Activated CD8-positive, alpha-beta T cell treated with anti-CD3 and anti-CD28 coated beads, Interleukin-2, amount 10 ng/mL, durations not matched to agents 7 days and 5 days (primary cell): ENCODE measurements at regions not wholly inside any gene's neighbourhood (a gene's known extent, or its start where the extent isn't known, plus 50 kb on each side); places are given as distances from the start of the nearest gene placed in this dataset.

Experiments
- ATAC-seq: fragments of 150-1000 bp; cut with Tn5 transposase; one replicate; pipeline ENCODE4 v1.10.0; 2021; ENCODE audit warnings: moderate library complexity
- CTCF ChIA-PET: fragments of 350-600 bp; sonication (Branson Sonifier 250); formaldehyde crosslinking; loops from one replicate; lab custom pipeline; 2021; ENCODE audit warnings: antibody characterized with exemption; lab: Charles Lee
- POLR2A ChIA-PET: fragments of 350-600 bp; sonication (Branson Sonifier 250); formaldehyde crosslinking; loops from one replicate; lab custom pipeline; 2021; ENCODE audit warnings: antibody characterized with exemption; lab: Charles Lee
- DNase-seq: peaks from one replicate; pipeline ENCODE4 v3.0.0-alpha.2; 2020
- H3K27ac Mint-ChIP-seq: one replicate; pipeline ENCODE4 v1.8.0; 2021; ENCODE audit warnings: mild to moderate bottlenecking, mixed read lengths
- H3K27me3 Mint-ChIP-seq: one replicate; pipeline ENCODE4 v1.8.0; 2021; ENCODE audit warnings: low read depth, mixed read lengths
- H3K36me3 Mint-ChIP-seq: one replicate; pipeline ENCODE4 v1.8.0; 2021; ENCODE audit warnings: low read depth, mixed read lengths
- H3K4me1 Mint-ChIP-seq: one replicate; pipeline ENCODE4 v1.8.0; 2021; ENCODE audit warnings: low read depth, mixed read lengths
- H3K4me3 Mint-ChIP-seq: one replicate; pipeline ENCODE4 v1.8.0; 2021; ENCODE audit warnings: mild to moderate bottlenecking, mixed read lengths
- H3K9me3 Mint-ChIP-seq: one replicate; pipeline ENCODE4 v1.8.0; 2022; ENCODE audit warnings: mixed read lengths; ENCODE audit not compliant: insufficient read depth

DNA sequence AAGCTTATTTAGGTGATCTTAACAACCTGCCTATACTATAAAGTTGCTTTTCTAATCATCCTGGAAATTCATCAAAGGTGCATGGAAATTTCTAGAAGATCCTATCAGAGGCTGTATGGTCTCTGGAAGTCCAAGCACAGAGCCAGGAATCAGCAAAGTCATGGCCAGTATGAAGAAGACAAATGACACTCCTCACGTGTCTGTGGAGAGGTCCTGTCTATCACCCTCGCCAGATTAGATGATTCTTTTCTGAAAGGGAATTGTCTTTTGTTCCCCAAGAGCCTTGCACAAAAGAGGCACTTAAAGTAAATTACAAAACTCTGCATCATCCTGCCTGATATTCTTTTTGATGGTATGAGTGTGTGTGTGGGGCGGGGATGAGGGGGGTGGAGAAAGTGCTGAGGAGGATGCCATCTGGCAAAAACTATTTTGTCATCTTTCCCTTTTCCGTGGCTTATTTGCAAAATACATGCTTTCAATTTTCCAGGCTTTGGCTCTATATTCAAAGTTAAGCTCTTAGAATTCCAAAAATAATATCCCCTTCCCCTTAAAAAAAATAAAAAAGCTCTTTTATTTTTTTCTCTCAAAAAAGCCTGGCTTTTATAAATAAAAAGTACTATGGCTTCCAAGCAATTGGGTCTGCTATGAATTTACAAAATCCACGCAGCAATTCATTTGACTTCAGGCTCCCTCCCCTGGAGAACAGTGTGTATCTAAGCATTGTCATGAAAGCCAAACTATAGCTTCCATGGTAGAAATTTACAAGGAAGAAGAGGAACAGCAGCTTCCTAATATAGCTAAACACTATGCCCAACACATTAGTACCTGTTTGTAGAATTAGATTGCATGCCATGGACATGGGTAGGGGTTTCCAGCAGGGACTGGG lies 185.2 kb upstream of the ARG1 start:
- POLR2A ChIA-PET: no interaction called here
- Mint-ChIP-seq H3K4me1 (no peaks in the 10 kb centered on the region), H3K36me3 (peaks cover 11% of the 10 kb centered on the region), H3K4me3 (no peak overlapping the region), H3K27me3 (no peaks in the 10 kb centered on the region), H3K27ac (no peak overlapping the region), H3K9me3 (no peaks in the 10 kb centered on the region)
- CTCF ChIA-PET: interaction anchor here (0.9 to 1.0 kb wide), 2 partner anchors 9 to 10 kb away, joined by 3 to 5 read pairs; no protein-coding TSS in a partner anchor
- ATAC-seq (no peak), DNase-seq (no peak)

DNA sequence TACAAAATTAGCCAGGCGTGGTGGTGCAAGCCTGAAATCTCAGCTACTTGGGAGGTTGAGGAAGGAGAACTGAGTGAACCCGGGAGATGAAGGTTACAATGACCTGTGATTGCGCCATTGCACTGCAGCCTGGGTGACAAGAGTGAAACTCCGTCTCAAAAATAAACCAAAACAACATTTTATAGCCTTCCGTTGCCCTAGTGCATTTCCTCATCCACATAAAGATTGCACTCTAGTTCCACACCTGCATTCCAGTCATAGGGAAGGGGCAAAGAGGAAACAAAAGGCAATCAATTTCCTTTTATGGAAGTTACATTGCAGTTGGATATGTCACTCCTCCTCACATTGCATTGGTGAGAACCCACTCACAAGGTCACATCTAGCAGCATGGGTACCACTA lies 182.7 kb upstream of the ARG1 start:
- H3K27ac Mint-ChIP-seq: no peak overlapping the region
- DNase-seq: no peak
- ChIA-PET CTCF (no interaction called here), POLR2A (no interaction called here)
- H3K9me3 Mint-ChIP-seq: peaks cover 7% of the 10 kb centered on the region
- H3K4me1 Mint-ChIP-seq: peaks cover 5% of the 10 kb centered on the region
- no peaks in the 10 kb centered on the region for H3K27me3 Mint-ChIP-seq
- no peak overlapping the region for H3K4me3 Mint-ChIP-seq
- H3K36me3 Mint-ChIP-seq: peaks cover 21% of the 10 kb centered on the region
- no peak for ATAC-seq

DNA sequence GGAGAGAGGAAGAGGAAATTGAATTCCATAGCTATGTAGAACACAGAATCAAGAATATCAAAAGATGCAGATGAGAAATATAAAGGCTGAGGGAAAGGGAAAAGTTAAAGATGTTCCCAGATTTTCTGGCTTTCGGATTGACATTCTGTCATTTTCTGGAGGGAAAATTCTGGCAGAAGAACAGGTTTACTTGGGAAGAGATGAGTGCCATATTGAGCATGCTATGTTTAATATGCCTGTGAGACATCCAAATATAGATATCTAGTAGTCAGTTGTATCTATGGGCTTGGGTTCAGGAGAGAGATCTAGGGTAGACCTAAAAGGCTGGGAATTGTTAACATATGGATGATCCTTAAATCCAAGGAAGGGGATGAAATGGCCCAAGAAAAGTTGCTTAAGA lies 181.9 kb upstream of the ARG1 start:
- Mint-ChIP-seq H3K4me3 (no peak overlapping the region), H3K27ac (no peak overlapping the region), H3K4me1 (peaks cover 5% of the 10 kb centered on the region), H3K27me3 (no peaks in the 10 kb centered on the region), H3K36me3 (peaks cover 20% of the 10 kb centered on the region), H3K9me3 (peaks cover 7% of the 10 kb centered on the region)
- ChIA-PET POLR2A (no interaction called here), CTCF (no interaction called here)
- ATAC-seq: no peak
- no peak for DNase-seq

DNA sequence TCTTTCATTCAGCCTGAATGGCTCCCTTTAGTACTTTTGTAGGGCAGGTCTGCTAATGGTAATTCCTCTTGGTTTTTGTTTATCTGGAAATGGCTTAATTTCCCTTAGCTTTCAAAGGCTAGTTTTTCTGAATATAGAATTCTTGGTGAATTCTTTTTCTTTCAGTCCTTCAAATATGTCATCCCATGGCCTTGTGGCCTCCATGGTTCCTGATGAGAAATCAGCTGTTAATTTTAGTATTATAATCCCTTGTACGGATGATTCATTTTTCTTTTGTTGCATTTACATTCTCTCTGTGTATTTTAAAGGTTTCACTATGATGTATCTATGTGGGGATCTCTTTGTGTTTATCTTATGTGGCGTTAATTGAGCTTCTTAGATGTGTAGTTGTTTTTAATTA lies 179.6 kb upstream of the ARG1 start:
- Mint-ChIP-seq H3K36me3 (peaks cover 19% of the 10 kb centered on the region), H3K27ac (no peak overlapping the region), H3K4me3 (no peak overlapping the region), H3K9me3 (peaks cover 7% of the 10 kb centered on the region), H3K4me1 (peaks cover 5% of the 10 kb centered on the region), H3K27me3 (no peaks in the 10 kb centered on the region)
- POLR2A ChIA-PET: no interaction called here
- CTCF ChIA-PET: no interaction called here
- ATAC-seq (no peak), DNase-seq (no peak)

DNA sequence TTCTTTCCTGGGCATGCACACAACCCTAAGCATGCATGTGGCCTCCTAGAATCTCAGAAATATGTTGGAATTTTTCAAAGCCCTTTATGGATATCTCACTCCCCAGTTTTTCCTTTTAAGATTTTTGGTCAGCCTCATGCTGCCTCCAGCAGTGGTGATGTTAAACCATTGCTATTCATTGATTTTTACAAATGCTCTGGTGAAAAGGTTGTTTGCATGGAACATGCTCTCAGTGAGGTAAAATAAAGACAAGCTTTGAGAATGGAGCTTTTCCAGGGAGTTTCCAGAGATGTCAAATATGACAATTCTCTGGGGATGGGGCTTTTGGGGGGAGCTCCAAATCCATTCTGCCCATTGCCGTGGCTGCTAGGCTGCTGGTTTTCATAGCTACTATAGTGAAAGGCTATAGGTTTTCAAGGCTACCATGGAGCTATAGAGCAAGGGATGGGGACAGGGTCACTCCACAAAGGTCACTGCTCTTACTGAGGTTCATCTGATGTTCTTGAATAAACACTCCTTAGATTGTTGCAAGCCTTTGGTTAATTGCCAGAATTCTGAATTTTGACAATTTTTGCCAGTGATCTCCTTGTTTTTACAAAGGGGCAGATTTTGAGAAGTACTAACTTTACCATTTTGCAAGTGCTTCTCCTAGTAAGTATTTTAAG lies 178.1 kb upstream of the ARG1 start:
- Mint-ChIP-seq H3K4me1 (peaks cover 5% of the 10 kb centered on the region), H3K9me3 (peaks cover 7% of the 10 kb centered on the region), H3K27me3 (no peaks in the 10 kb centered on the region), H3K4me3 (no peak overlapping the region), H3K27ac (no peak overlapping the region), H3K36me3 (peaks cover 21% of the 10 kb centered on the region)
- ATAC-seq (no peak), DNase-seq (no peak)
- ChIA-PET CTCF (no interaction called here), POLR2A (no interaction called here)

DNA sequence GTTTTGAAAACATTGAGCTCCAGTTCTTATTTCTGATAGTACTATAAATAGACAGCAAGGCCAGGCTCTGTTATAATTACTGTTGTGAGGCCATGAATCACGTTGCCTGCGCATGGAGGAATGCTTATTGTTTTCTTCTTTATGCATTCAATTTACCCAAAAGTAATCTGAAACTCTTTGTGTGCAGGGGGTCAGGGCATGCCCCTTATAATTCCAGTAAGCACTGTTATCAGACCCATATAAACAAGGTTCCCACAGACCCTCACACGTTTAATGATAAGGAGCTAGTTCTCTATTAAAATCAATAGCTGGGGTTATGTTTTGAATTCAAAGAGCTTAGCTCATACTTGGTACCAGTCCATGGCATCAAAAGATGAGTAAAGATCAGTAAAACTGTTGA lies 174.8 kb upstream of the ARG1 start:
- no peak for ATAC-seq
- CTCF ChIA-PET: interaction anchor here (1.3 kb wide), 1 partner anchor 10 kb away, joined by 5 read pairs; no protein-coding TSS in a partner anchor
- peaks cover 7% of the 10 kb centered on the region for H3K9me3 Mint-ChIP-seq
- POLR2A ChIA-PET: no interaction called here
- H3K27ac Mint-ChIP-seq: no peak overlapping the region
- H3K27me3 Mint-ChIP-seq: no peaks in the 10 kb centered on the region
- H3K36me3 Mint-ChIP-seq: peaks cover 28% of the 10 kb centered on the region
- H3K4me3 Mint-ChIP-seq: no peak overlapping the region
- no peak for DNase-seq
- peaks cover 7% of the 10 kb centered on the region for H3K4me1 Mint-ChIP-seq

DNA sequence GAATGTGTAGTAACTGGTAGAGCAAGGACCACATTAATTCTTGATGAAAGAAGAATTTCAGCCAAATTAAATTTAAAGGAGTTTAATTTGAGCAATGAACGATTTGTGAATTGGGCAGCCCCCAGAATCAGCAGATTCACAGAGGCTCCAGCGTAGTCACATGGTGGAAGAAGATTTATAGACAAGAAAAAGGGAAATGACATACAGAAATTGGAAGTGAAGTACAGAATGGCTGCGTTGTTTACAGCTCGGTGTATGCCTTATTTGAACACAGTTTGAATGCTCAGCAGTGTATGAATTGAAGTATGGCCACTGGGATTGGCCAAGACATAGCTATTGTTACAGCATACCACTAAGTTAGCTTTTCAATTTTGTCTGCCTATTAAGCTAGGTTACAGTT lies 173.6 kb upstream of the ARG1 start:
- CTCF ChIA-PET: no interaction called here
- no peak for DNase-seq
- H3K9me3 Mint-ChIP-seq: peaks cover 1% of the 10 kb centered on the region
- H3K27ac Mint-ChIP-seq: no peak overlapping the region
- POLR2A ChIA-PET: no interaction called here
- H3K4me1 Mint-ChIP-seq: peaks cover 2% of the 10 kb centered on the region
- ATAC-seq: no peak
- no peaks in the 10 kb centered on the region for H3K27me3 Mint-ChIP-seq
- H3K4me3 Mint-ChIP-seq: no peak overlapping the region
- H3K36me3 Mint-ChIP-seq: peaks cover 21% of the 10 kb centered on the region

DNA sequence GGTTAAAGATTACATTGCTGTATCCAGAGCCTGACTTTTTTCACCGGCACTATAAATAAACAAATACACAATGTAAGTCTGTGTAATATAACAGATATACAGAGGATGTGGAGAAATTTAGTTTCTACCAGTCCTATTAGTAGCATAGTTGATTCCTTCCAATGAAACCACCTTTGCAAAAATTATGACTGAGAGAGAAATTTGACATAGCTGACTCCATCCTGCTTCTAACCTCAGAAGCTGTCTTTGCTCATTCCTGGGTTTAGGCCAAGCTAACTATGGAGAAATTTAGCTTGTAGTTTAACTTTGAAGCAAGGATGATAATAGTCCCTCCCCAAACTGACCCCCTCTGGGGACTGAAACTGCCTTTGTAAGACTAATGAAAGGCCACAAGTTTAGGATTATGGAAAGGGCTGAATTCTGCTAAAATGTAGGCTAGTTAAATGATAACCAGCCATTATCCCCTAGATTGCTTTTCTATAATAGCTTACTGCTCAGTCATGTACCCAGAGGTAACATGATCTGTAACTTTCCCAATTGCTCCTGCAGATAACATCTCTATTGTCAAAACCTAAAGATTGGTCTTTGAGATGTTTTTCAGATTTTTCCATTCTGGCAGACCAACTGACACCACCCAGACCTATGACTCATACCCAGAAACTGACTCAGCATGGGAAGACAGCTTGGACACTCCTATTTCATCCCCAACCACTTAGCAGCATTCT lies 172.8 kb upstream of the ARG1 start:
- H3K36me3 Mint-ChIP-seq: peaks cover 18% of the 10 kb centered on the region

DNA sequence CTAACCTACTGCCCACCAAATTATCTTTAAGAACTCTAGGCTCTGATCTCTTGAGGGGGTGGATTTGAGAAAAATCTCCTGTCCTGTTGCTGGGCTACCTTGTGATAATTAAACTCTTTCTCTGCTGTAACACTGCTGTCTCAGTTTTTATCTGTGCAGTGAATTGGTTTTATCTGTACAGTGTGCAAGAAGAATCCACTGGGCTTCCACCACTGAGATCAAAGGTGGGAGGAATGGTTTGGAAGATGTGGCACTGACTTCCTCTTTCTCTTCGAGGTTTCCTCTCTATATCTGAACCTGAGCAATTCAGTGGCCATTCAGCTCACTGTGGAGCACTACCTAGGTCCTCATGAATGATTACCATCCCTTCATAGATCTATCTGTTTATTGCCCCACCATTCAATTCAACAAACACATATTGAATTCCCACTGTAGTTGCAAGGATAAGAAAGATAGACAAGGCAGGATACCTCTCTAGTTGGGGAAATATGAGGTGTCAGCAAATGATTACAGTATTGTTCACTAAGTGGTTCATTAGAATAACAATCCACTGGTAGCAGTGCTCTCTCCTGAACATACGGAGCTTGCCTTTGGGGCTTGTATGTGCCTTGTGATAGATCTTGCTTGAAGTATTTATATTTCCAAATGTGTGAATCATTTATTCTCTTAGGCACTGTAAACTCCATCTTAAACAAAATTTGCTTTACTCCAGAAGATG lies 172.1 kb upstream of the ARG1 start:
- Mint-ChIP-seq H3K4me3 (no peak overlapping the region), H3K9me3 (peaks cover 3% of the 10 kb centered on the region), H3K4me1 (peaks cover 2% of the 10 kb centered on the region), H3K36me3 (peaks cover 19% of the 10 kb centered on the region), H3K27me3 (no peaks in the 10 kb centered on the region), H3K27ac (no peak overlapping the region)
- ATAC-seq (no peak), DNase-seq (no peak)
- ChIA-PET POLR2A (no interaction called here), CTCF (interaction anchor here (1.4 kb wide), 1 partner anchor 133 kb away, joined by 3 read pairs; no protein-coding TSS in a partner anchor)

More for the DNA sequence above, 172.8 kb upstream of the ARG1 start:
- ChIA-PET POLR2A (no interaction called here), CTCF (interaction anchor here (1.4 kb wide), 1 partner anchor 134 kb away, joined by 3 read pairs; no protein-coding TSS in a partner anchor)
- H3K9me3 Mint-ChIP-seq: peaks cover 3% of the 10 kb centered on the region
- no peaks in the 10 kb centered on the region for H3K27me3 Mint-ChIP-seq
- peaks cover 2% of the 10 kb centered on the region for H3K4me1 Mint-ChIP-seq
- H3K4me3 Mint-ChIP-seq: no peak overlapping the region
- DNase-seq: no peak
- H3K27ac Mint-ChIP-seq: no peak overlapping the region
- no peak for ATAC-seq

DNA sequence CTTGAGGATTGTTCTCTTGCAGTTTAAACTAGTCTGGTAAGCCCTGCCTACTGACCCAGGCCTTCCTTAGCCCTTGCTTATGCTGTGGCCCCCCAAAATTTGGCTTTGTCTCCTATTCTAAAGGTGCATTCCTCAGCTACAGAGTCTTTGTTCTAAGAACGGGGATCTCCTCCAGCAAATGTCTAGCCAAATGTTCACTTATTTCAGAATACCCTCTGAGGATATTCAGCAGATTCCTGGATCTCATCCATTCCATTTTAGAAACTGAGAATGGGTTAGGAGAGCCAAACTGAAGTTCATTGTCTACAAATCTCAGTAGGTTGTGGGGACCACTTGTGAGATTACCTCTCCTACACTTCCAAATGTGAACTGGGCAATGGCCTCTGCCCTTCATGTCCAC lies 164.2 kb upstream of the ARG1 start:
- ATAC-seq: no peak
- Mint-ChIP-seq H3K4me3 (no peak overlapping the region), H3K36me3 (peaks cover 16% of the 10 kb centered on the region), H3K4me1 (no peaks in the 10 kb centered on the region), H3K27me3 (no peaks in the 10 kb centered on the region), H3K27ac (no peak overlapping the region), H3K9me3 (peaks cover 7% of the 10 kb centered on the region)
- ChIA-PET POLR2A (no interaction called here), CTCF (no interaction called here)
- no peak for DNase-seq

DNA sequence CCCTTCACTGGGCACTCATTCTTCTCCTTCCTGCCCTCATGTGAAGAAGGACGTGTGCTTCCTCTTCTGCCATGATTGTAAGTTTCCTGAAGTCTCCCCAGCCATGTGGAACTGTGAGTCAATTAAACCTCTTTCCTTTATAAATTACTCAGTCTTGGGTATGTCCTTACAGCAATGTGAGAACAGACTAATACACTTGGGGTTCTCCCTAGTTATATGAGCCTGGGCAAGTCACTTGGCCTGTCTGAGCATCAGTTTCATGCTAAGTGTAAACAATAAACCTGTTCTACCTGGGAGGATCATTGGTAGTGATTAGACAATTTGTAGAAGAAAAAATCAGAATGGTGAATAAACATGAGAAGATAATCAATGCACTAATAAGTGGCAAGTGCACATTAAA lies 162.2 kb upstream of the ARG1 start:
- Mint-ChIP-seq H3K4me3 (no peak overlapping the region), H3K36me3 (peaks cover 14% of the 10 kb centered on the region), H3K9me3 (peaks cover 5% of the 10 kb centered on the region), H3K4me1 (no peaks in the 10 kb centered on the region), H3K27ac (no peak overlapping the region), H3K27me3 (no peaks in the 10 kb centered on the region)
- ATAC-seq (no peak), DNase-seq (no peak)
- CTCF ChIA-PET: no interaction called here
- POLR2A ChIA-PET: no interaction called here
